T47D (cell line): ENCODE measurements at regions not wholly inside any gene's neighbourhood (a gene's known extent, or its start where the extent isn't known, plus 50 kb on each side); places are given as distances from the start of the nearest gene placed in this dataset.
A peak's percentile ranks its signal among the peaks of the same experiment; 100 is the strongest.

ENCODE experiments used
- DNase-seq, 2 experiments: peaks; one replicate each; pipeline versions ENCODE4 v3.0.0 to v3.0.0-alpha.2; 2011 to 2012; ENCODE audit warnings: low read depth in 1 of 2, low spot score in 1 of 2
- JUND ChIP-seq: IDR thresholded peaks from 2 replicates; pipeline ENCODE4 v1.6.1; 2012; ENCODE audit warnings: low read depth
- in situ Hi-C: cut with HindIII; loops from 2 replicates; pipeline ENCODE4 v1.10.0; 2016; ENCODE audit warnings: low sequenced_read_pairs, low pct_unique_long_range_greater_than_20kb

DNA sequence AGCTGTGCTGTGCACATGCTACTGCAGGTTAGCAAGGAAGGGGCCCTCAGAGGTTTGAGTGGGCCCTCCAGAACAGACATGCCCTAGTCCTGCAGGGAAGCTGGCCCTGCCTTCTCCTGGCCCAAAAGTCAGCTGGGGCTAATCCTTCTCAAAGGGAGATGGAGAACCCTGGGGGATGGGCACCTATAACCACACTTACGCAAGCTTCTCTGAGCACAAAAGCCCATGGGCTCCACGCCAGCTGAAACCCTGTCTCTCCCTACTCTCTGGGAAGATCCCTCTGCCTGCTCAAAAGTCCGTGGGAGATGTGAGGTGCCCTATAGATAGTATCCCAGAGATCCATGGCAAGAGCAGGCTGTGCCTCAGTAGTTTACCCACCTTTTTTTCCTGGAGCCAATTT lies 58.9 kb upstream of the DKK2 start:
- no peak for TF ChIP-seq JUND
- in situ Hi-C loops: no loop called here
- no peak for DNase-seq

DNA sequence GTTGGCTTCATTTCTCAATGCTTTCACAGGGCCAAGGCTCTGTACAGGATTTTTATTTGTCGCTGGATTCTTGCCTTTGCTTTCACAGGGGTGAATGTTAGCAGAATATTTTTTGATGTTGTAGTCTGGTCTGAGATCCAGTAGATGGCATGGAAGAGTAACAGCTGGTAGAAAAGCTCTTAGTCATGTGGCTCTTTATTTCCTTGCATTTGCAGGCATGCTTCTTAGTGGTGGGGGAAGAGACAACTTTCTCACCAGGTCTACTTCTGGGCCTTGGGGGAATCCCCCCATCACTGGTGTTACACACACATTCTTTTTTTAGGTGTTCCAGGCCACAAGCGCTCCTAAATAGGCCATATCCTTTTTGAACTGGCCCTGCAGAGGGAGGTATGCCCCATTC lies 58.2 kb upstream of the DKK2 start:
- TF ChIP-seq JUND: no peak
- in situ Hi-C loops: no loop called here
- DNase-seq: peak in 1 of 2 experiments; percentile 59
